NCI-H128 (cell line): ENCODE measurements at regions not wholly inside any gene's neighbourhood (a gene's known extent, or its start where the extent isn't known, plus 50 kb on each side); places are given as distances from the start of the nearest gene placed in this dataset.

ENCODE experiments used
- DNase-seq: peaks from one replicate; lab custom pipeline; 2025; ENCODE audit not compliant: unreplicated experiment; lab: John Stamatoyannopoulos, UW

DNA sequence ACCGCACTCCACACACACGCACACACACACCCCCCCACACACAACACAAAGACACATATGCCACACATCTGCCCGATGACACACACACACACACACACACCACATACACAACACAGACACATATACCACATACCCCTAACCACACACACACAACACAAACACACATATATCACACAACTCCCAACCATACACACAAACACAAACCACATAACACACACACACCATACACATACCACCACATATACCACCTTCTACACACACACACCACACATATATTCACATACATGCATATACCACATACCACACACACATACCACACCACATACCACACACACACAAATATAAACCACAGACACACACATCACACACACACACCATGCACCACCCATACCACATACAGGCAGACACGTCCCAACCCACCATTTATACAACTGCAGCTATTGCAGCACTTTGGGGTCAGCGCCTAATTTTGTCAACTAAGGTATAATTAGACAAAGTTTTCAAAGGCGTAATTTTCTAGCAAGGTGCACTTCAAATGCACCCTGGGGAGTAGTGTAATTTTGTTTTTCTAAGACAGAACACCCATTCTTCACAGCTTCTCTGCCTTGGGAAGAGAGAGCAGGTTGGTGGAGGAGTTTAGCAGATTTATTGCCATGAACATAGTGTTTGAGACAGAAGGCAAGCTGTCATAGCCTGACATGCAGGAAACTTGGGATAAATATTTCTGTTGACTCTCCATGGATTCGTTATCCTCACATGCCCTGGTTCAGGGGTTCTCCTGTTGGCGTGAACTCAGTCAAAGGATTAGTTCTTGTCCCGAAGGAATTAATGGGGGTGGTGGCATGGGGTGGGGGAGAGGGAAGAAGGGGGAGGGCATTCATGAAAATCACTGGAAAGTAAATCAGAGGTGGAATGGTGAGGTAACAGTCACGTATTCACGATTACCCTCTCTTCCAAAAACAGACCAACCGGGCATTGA, 416.1 kb downstream of the LPIN1 start:
- DNase-seq, result no peak

- DNase-seq, result no peak
These were observed 417.4 kb downstream of the LPIN1 start for GRCh38 chr2:12163866-12164265.

DNA sequence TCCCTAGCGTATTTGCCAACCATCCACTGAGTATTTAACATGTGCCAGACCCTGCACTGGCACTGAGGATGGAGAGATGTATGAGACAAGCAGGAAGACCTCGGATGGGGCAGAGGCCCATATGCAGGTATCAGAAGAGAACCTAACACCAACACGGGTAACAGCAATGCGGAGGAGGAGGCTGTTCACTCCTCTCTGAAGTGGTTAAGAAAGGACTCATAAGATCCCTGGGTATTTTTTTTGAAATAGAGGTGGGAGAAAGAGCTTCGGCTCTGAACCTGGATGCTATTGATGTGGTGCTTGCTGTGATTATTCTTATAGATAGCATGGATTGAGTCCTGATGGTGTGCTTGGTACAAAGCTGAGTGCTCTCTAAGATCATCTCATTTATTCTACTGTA, 418.3 kb downstream of the LPIN1 start:
- DNase-seq, result no peak

GRCh38 chr2:12167525-12168317, 421.3 kb downstream of the LPIN1 start:
- DNase-seq, result no peak

GRCh38 chr2:12168354-12168753, 421.9 kb downstream of the LPIN1 start:
- DNase-seq, result no peak

- no peak for DNase-seq
These were observed 422.5 kb downstream of the LPIN1 start for GRCh38 chr2:12168791-12169388.

GRCh38 chr2:12169721-12170120, 423.3 kb downstream of the LPIN1 start:
- DNase-seq, result no peak

DNA sequence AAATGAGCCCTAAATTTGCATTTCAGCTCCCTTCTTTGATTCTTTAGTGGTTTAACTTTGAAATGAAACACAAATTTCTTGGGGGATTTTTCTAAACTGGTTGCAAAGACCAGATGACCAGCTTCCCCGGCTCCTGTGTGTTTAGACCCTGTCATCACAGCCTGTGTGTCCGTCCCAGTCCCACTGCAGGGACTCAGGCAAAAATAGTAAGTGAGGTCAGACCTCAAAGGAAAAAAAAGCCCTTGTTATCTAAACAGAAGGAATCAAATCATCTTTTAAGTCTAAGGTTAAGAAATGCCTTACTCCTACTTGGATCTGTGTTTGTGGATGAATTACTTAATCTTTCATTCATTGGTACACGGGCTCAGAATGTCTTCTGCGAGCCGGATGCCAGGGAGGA, 423.7 kb downstream of the LPIN1 start:
- no peak for DNase-seq

- DNase-seq, result no peak
These were observed 427.0 kb downstream of the LPIN1 start for GRCh38 chr2:12173271-12173942.

- DNase-seq, result no peak
These were observed 427.5 kb downstream of the LPIN1 start for GRCh38 chr2:12173943-12174340.

GRCh38 chr2:12175323-12175722, 428.9 kb downstream of the LPIN1 start:
- DNase-seq, result no peak

GRCh38 chr2:12176623-12177454, 430.4 kb downstream of the LPIN1 start:
- DNase-seq, result no peak

DNA sequence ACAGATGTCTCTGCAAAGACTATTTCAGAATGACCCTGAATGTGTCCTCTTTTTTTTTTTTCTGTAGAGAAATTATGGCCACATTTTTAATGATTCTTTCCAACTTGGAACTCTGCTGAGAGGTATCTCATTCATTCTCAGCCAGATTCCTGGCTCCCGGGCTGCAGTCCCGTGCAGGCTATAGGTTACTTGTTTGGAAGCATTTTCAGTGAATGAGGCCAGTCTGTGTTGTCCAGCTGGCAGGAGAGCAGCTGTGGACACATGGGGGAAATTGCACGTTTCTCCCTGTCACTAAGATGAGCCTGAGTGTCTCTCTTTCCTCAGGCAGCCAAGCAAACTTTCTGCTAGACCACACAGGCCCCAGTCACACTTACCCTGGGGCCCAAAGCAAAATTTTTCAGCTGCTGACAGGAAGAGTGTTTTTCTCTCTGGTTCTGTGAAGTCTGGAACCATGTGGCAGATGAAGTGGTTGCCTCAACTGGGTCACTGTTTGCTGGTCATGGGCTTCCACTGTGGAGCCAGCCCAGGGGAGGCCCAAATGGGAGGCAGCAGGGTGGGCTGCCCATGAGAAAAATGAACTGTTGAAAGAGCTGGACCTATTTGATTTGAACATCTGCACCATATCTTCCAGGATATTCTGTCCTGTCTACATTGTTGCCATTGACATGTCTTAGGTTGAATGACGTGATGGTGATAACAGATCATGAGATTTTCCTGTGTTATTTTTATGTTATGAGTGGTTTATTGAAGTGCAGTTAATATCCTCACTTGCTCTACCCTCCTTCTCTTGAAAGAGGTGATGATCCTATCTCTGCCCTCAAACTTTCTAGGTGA, 431.2 kb downstream of the LPIN1 start:
- DNase-seq, result no peak

DNA sequence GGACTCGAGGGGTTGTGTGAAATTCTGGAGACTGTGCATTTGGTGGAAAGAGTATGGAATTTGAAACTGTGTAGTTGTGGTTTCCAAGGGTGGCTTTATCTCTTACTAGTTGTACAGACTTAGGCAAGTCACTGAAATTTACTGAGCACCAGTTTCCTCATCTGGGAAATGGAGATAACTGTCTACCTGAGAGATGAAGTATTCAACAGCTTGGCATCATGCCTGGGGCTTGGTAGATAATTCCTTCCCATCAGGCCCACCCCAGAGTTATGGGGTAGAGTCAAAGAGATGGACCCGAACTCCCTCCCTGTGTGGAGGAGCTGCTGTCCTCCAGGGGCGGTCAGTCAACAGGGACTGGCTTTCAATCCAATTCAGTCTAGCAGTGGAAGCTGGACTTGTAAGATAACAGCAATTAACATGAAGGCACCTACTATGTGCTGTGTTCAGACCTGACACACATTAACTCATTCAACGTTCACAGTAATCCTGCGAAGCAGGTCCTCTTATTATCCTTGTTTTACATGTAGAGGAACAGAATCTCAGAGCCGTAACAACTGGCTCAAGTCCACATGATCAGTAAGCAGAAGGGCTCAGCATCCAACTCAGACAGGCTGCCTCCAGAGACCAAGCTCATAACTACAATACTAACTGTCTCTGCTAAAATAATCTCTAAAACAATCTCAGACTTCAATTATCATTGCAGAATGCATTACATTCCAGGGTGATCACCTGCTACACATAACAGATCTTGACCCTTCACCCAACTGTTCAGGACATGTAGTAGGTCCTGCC, 432.1 kb downstream of the LPIN1 start:
- no peak for DNase-seq

- DNase-seq, result no peak
These were observed 433.6 kb downstream of the LPIN1 start for GRCh38 chr2:12180031-12180430.

- no peak for DNase-seq
These were observed 436.7 kb downstream of the LPIN1 start for GRCh38 chr2:12183032-12183645.

GRCh38 chr2:12192762-12193161, 446.3 kb downstream of the LPIN1 start:
- no peak for DNase-seq

- DNase-seq, result no peak
These were observed 448.5 kb downstream of the LPIN1 start for GRCh38 chr2:12194968-12195367.
